Astrocyte (in vitro differentiated cells and primary cell): ENCODE measurements at regions not wholly inside any gene's neighbourhood (a gene's known extent, or its start where the extent isn't known, plus 50 kb on each side); places are given as distances from the start of the nearest gene placed in this dataset.
A peak's percentile ranks its signal among the peaks of the same experiment; 100 is the strongest.

Experiments used
- DNase-seq: peaks from one replicate; pipeline ENCODE4 v3.0.0-alpha.2; 2010; ENCODE audit warnings: low read depth
- FAIRE-seq: peaks from 2 replicates; lab custom pipeline; 2011; peaks lifted over from hg19 to GRCh38; lab: Jason Lieb, UNC
- H2AFZ ChIP-seq: 2 replicates; pipeline ENCODE4 v1.6.0; 2012; ENCODE audit warnings: low read depth, low read length, inconsistent platforms
- H3K27ac ChIP-seq: 2 replicates; pipeline ENCODE4 v1.5.1; 2011; ENCODE audit warnings: low read depth, low read length, inconsistent platforms
- H3K27me3 ChIP-seq: 2 replicates; pipeline ENCODE4 v1.6.0; 2011; ENCODE audit warnings: low read length, inconsistent platforms; ENCODE audit not compliant: insufficient read depth
- H3K36me3 ChIP-seq: 2 replicates; pipeline ENCODE4 v1.5.1; 2011; ENCODE audit warnings: low read length, inconsistent platforms; ENCODE audit not compliant: insufficient read depth
- H3K4me1 ChIP-seq: 2 replicates; pipeline ENCODE4 v1.5.1; 2011; ENCODE audit warnings: low read length, inconsistent platforms; ENCODE audit not compliant: insufficient read depth
- H3K4me2 ChIP-seq: 2 replicates; pipeline ENCODE4 v1.6.0; 2012; ENCODE audit warnings: low read length, inconsistent platforms
- H3K4me3 ChIP-seq: 2 replicates; pipeline ENCODE4 v1.5.1; 2011; ENCODE audit warnings: low read depth, mild to moderate bottlenecking, low read length, inconsistent platforms; ENCODE audit not compliant: insufficient read depth
- H3K79me2 ChIP-seq: 2 replicates; pipeline ENCODE4 v1.6.0; 2012; ENCODE audit warnings: mild to moderate bottlenecking, low read length, inconsistent platforms; ENCODE audit not compliant: insufficient read depth
- H3K9ac ChIP-seq: 2 replicates; pipeline ENCODE4 v1.6.0; 2012; ENCODE audit warnings: mild to moderate bottlenecking, low read length, inconsistent platforms
- H3K9me3 ChIP-seq: 2 replicates; pipeline ENCODE4 v1.5.1; 2012; ENCODE audit warnings: low read depth, mild to moderate bottlenecking, low read length, inconsistent platforms; ENCODE audit not compliant: insufficient read depth
- H4K20me1 ChIP-seq: 2 replicates; pipeline ENCODE4 v1.6.0; 2012; ENCODE audit warnings: low read length, inconsistent platforms; ENCODE audit not compliant: insufficient read depth
- H3K27ac Mint-ChIP-seq: one replicate; pipeline ENCODE4 v1.8.0; 2021; ENCODE audit warnings: mild to moderate bottlenecking, mixed read lengths; ENCODE audit not compliant: unreplicated experiment
- H3K27me3 Mint-ChIP-seq: one replicate; pipeline ENCODE4 v1.8.0; 2021; ENCODE audit warnings: low read depth, mixed read lengths; ENCODE audit not compliant: unreplicated experiment
- H3K36me3 Mint-ChIP-seq: one replicate; pipeline ENCODE4 v1.8.0; 2021; ENCODE audit warnings: low read depth, mixed read lengths; ENCODE audit not compliant: unreplicated experiment
- H3K4me1 Mint-ChIP-seq: one replicate; pipeline ENCODE4 v1.8.0; 2021; ENCODE audit warnings: low read depth, mixed read lengths; ENCODE audit not compliant: unreplicated experiment
- H3K4me3 Mint-ChIP-seq: one replicate; pipeline ENCODE4 v1.8.0; 2021; ENCODE audit warnings: mild to moderate bottlenecking, moderate library complexity, mixed read lengths; ENCODE audit not compliant: unreplicated experiment
- H3K9me3 Mint-ChIP-seq: one replicate; pipeline ENCODE4 v1.8.0; 2021; ENCODE audit warnings: mild to moderate bottlenecking, mixed read lengths; ENCODE audit not compliant: unreplicated experiment
- EZH2 ChIP-seq: IDR thresholded peaks from 2 replicates; pipeline ENCODE4 v1.6.1; 2012; ENCODE audit warnings: mild to moderate bottlenecking, low read length, inconsistent platforms; ENCODE audit not compliant: insufficient read depth
- TF ChIP-seq, protein P1 (sequence below): IDR thresholded peaks from 2 replicates; pipeline ENCODE4 v1.5.1; 2011; ENCODE audit warnings: low read depth, mild to moderate bottlenecking, inconsistent platforms, low read length, moderate library complexity; ENCODE audit not compliant: insufficient read depth

DNA sequence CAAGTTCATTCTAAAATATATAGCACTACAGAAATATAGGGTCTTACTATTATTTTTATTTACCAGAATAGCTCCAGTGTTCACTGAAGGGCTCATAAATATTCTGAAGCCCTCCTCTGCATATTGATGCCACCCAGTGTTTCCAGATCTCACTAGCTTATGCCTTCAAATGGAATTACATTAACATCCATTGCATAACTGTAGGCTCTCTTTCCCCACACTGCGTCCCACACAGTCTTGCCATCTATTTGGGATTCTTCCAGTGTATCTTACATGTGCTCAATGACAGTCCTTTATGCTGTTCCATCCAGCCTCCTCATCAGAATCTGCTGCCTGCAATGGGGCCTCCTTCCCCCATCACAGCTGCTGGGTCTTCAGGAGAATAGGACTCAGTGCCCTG, 137.2 kb downstream of the CYSLTR2 start:
- H3K36me3 ChIP-seq: no peaks in the 10 kb centered on the region
- FAIRE-seq: no peak
- H3K4me1 Mint-ChIP-seq: peaks cover 15% of the 10 kb centered on the region
- H3K36me3 Mint-ChIP-seq: no peaks in the 10 kb centered on the region
- no peak for DNase-seq
- no peak overlapping the region for H3K27ac Mint-ChIP-seq
- H3K9me3 Mint-ChIP-seq: peaks cover 10% of the 10 kb centered on the region
- H3K4me3 ChIP-seq: no peak overlapping the region
- no peak overlapping the region for H2AFZ ChIP-seq
- no peaks in the 10 kb centered on the region for H3K79me2 ChIP-seq
- H3K4me1 ChIP-seq: peaks cover 13% of the 10 kb centered on the region
- no peaks in the 10 kb centered on the region for H3K27me3 ChIP-seq
- no peaks in the 10 kb centered on the region for H3K9me3 ChIP-seq
- no peak overlapping the region for H3K9ac ChIP-seq
- H3K27ac ChIP-seq: no peak overlapping the region
- no peak overlapping the region for H3K4me3 Mint-ChIP-seq
- no peaks in the 10 kb centered on the region for H4K20me1 ChIP-seq
- peak overlapping the region; percentile 63 for H3K4me2 ChIP-seq
- no peaks in the 10 kb centered on the region for H3K27me3 Mint-ChIP-seq
- no peak for TF ChIP-seq EZH2
- TF ChIP-seq, protein P1, sequence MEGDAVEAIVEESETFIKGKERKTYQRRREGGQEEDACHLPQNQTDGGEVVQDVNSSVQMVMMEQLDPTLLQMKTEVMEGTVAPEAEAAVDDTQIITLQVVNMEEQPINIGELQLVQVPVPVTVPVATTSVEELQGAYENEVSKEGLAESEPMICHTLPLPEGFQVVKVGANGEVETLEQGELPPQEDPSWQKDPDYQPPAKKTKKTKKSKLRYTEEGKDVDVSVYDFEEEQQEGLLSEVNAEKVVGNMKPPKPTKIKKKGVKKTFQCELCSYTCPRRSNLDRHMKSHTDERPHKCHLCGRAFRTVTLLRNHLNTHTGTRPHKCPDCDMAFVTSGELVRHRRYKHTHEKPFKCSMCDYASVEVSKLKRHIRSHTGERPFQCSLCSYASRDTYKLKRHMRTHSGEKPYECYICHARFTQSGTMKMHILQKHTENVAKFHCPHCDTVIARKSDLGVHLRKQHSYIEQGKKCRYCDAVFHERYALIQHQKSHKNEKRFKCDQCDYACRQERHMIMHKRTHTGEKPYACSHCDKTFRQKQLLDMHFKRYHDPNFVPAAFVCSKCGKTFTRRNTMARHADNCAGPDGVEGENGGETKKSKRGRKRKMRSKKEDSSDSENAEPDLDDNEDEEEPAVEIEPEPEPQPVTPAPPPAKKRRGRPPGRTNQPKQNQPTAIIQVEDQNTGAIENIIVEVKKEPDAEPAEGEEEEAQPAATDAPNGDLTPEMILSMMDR: no peak

DNA sequence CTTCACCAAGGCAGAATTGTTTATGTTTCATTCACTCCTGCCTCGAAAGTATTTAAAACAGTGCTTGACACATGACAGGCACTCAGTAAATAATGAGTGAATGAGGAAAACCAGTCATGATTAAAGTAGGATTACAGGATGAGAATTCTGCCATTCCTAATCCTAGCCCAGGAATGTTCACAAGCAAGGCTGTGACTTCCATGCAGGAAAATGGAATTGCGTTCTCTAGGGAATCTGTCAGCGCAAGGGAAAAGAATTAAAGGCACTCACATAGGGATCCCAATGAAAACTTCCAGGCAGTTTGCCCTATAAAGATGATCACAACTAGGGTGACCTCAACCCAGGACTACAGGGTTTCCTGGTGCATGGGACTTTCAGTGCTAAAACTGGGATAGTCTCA, 143.4 kb downstream of the CYSLTR2 start:
- Mint-ChIP-seq H3K4me3 (no peak overlapping the region), H3K36me3 (no peaks in the 10 kb centered on the region), H3K9me3 (peaks cover 3% of the 10 kb centered on the region), H3K4me1 (peaks cover 19% of the 10 kb centered on the region), H3K27me3 (no peaks in the 10 kb centered on the region), H3K27ac (peak overlapping the region; percentile 49)
- H3K4me3 ChIP-seq: no peak overlapping the region
- no peak overlapping the region for H2AFZ ChIP-seq
- no peaks in the 10 kb centered on the region for H4K20me1 ChIP-seq
- H3K27me3 ChIP-seq: no peaks in the 10 kb centered on the region
- H3K4me1 ChIP-seq: peaks cover 3% of the 10 kb centered on the region
- no peaks in the 10 kb centered on the region for H3K79me2 ChIP-seq
- H3K4me2 ChIP-seq: no peak overlapping the region
- H3K27ac ChIP-seq: no peak overlapping the region
- no peaks in the 10 kb centered on the region for H3K36me3 ChIP-seq
- DNase-seq (no peak), FAIRE-seq (no peak)
- TF ChIP-seq EZH2: no peak
- TF ChIP-seq, protein P1: no peak
- no peaks in the 10 kb centered on the region for H3K9me3 ChIP-seq
- H3K9ac ChIP-seq: no peak overlapping the region

DNA sequence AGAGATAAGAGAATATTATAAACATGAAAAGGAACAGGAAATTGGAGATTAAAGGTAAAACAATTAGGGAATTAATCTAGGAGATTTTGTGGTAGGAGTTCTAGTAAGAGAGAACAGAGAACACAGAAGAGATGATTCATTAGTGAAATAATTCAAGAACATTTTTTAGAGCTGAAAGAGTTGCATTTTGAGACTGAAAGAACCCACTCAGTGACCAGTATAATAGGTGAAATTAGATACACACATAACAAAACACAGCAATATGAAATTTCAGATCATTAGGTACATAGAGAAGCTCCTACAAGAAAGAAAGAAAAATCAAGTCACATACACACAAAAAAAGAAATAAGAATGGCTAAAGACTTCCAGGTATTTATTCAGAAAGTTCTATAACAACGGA, 144.0 kb downstream of the CYSLTR2 start:
- TF ChIP-seq, protein P1: no peak
- TF ChIP-seq EZH2: no peak
- H3K27me3 Mint-ChIP-seq: no peaks in the 10 kb centered on the region

More for the DNA sequence above, 144.0 kb downstream of the CYSLTR2 start:
- Mint-ChIP-seq H3K36me3 (no peaks in the 10 kb centered on the region), H3K4me1 (peaks cover 17% of the 10 kb centered on the region), H3K4me3 (no peak overlapping the region), H3K27ac (peak overlapping the region; percentile 49), H3K9me3 (peaks cover 3% of the 10 kb centered on the region)
- no peaks in the 10 kb centered on the region for H3K9me3 ChIP-seq
- FAIRE-seq: no peak
- H3K27me3 ChIP-seq: no peaks in the 10 kb centered on the region
- H3K4me3 ChIP-seq: no peak overlapping the region
- H3K27ac ChIP-seq: no peak overlapping the region
- DNase-seq: no peak
- H3K9ac ChIP-seq: no peak overlapping the region
- H4K20me1 ChIP-seq: no peaks in the 10 kb centered on the region
- H3K36me3 ChIP-seq: no peaks in the 10 kb centered on the region
- no peaks in the 10 kb centered on the region for H3K79me2 ChIP-seq
- H3K4me2 ChIP-seq: no peak overlapping the region
- H3K4me1 ChIP-seq: no peaks in the 10 kb centered on the region
- no peak overlapping the region for H2AFZ ChIP-seq
